IMR-90 (cell line): ENCODE measurements at regions not wholly inside any gene's neighbourhood (a gene's known extent, or its start where the extent isn't known, plus 50 kb on each side); places are given as distances from the start of the nearest gene placed in this dataset.

Experiments used
- ATAC-seq: fragments of 200-7000 bp; cut with Tn5 transposase; 2 replicates; pipeline ENCODE4 v1.9.1; 2020; ENCODE audit warnings: low read depth, mild to moderate bottlenecking, moderate library complexity
- BruUV-seq: library from RNA; stranded (reverse); fragments of 400-500 nt; replicated peaks from 2 replicates; lab custom pipeline; 2021; lab: Mats Ljungman, UMichigan
- CTCF ChIA-PET: fragments of 300-600 bp; formaldehyde crosslinking; extraction: SDS; loops from one replicate; lab custom pipeline; 2021; ENCODE audit warnings: antibody characterized with exemption; lab: Yijun Ruan, JAX
- POLR2A ChIA-PET: fragments of 300-600 bp; sonication (Branson Sonifier 250); formaldehyde crosslinking; loops from one replicate; lab custom pipeline; 2022; ENCODE audit warnings: antibody characterized with exemption; ENCODE audit not compliant: unreplicated experiment; lab: Charles Lee
- DNase-seq: peaks from one replicate; pipeline ENCODE4 v3.0.0; 2013
- H2AFZ ChIP-seq: replicated peaks from 2 replicates; pipeline ENCODE3; 2013; ENCODE audit warnings: low read length, mild to moderate bottlenecking; ENCODE audit not compliant: poor library complexity
- H2AK5ac ChIP-seq: 2 replicates; pipeline ENCODE4 v1.6.1; 2013; ENCODE audit warnings: low read depth, low read length, inconsistent platforms
- H2AK9ac ChIP-seq: replicated peaks from 2 replicates; pipeline ENCODE3; 2013; ENCODE audit warnings: mild to moderate bottlenecking, low read depth, low read length, moderate library complexity; ENCODE audit not compliant: poor library complexity
- H2BK120ac ChIP-seq: 2 replicates; pipeline ENCODE4 v1.6.1; 2013; ENCODE audit warnings: low read depth, low read length, inconsistent platforms
- H2BK15ac ChIP-seq: 3 replicates; pipeline ENCODE4 v1.6.1; 2013; ENCODE audit warnings: low read depth, low read length, inconsistent platforms
- H2BK20ac ChIP-seq: 2 replicates; pipeline ENCODE4 v1.6.1; 2013; ENCODE audit warnings: low read depth, mild to moderate bottlenecking, inconsistent platforms, low read length, moderate library complexity
- H2BK5ac ChIP-seq: 2 replicates; pipeline ENCODE4 v1.6.1; 2013; ENCODE audit warnings: mild to moderate bottlenecking, low read depth, low read length, inconsistent platforms; ENCODE audit not compliant: poor library complexity, severe bottlenecking
- H3K14ac ChIP-seq: replicated peaks from 2 replicates; pipeline ENCODE4 v1.6.1; 2013; ENCODE audit warnings: low read depth, low read length, inconsistent platforms
- H3K18ac ChIP-seq: 2 replicates; pipeline ENCODE4 v1.6.1; 2013; ENCODE audit warnings: low read depth, low read length, control low read depth
- H3K23ac ChIP-seq: 2 replicates; pipeline ENCODE4 v1.6.1; 2013; ENCODE audit warnings: low read depth, low read length, inconsistent platforms
- H3K27ac ChIP-seq: 2 replicates; pipeline ENCODE4 v1.5.1; 2013; ENCODE audit warnings: mild to moderate bottlenecking, control low read depth, low read length; ENCODE audit not compliant: insufficient read depth
- H3K27me3 ChIP-seq: 2 replicates; pipeline ENCODE4 v1.6.1; 2013; ENCODE audit warnings: low read length; ENCODE audit not compliant: control insufficient read depth, insufficient read depth
- H3K36me3 ChIP-seq: 2 replicates; pipeline ENCODE4 v1.6.1; 2013; ENCODE audit warnings: low read length, mixed read lengths; ENCODE audit not compliant: control insufficient read depth, insufficient read depth
- H3K4ac ChIP-seq: 2 replicates; pipeline ENCODE4 v1.6.1; 2013; ENCODE audit warnings: low read depth, low read length, inconsistent platforms
- H3K4me1 ChIP-seq: 2 replicates; pipeline ENCODE4 v1.6.1; 2013; ENCODE audit warnings: low read length, mixed read lengths; ENCODE audit not compliant: control insufficient read depth, insufficient read depth
- H3K4me2 ChIP-seq: 2 replicates; pipeline ENCODE4 v1.6.1; 2013; ENCODE audit warnings: low read depth, mild to moderate bottlenecking, control low read depth, low read length, moderate library complexity
- H3K4me3 ChIP-seq: 2 replicates; pipeline ENCODE4 v1.5.1; 2013; ENCODE audit warnings: low read depth, mild to moderate bottlenecking, control low read depth, low read length, moderate library complexity; ENCODE audit not compliant: insufficient read depth
- H3K56ac ChIP-seq: 2 replicates; pipeline ENCODE4 v1.6.1; 2013; ENCODE audit warnings: low read length, inconsistent platforms; ENCODE audit not compliant: insufficient read depth; ENCODE audit errors: extremely low read depth
- H3K79me1 ChIP-seq, 2 experiments: 2 replicates each; pipeline ENCODE4 v1.6.1; 2013; ENCODE audit warnings: low read length in 2 of 2, inconsistent platforms in 1 of 2, low read depth in 1 of 2
- H3K9ac ChIP-seq: 2 replicates; pipeline ENCODE4 v1.6.1; 2013; ENCODE audit warnings: low read depth, low read length, control low read depth
- H3K9me1 ChIP-seq: 2 replicates; pipeline ENCODE4 v1.6.1; 2013; ENCODE audit warnings: low read length, inconsistent platforms; ENCODE audit not compliant: insufficient read depth
- H3K9me3 ChIP-seq: 2 replicates; pipeline ENCODE4 v1.6.1; 2013; ENCODE audit warnings: low read length; ENCODE audit not compliant: control insufficient read depth, insufficient read depth
- H4K20me1 ChIP-seq: 2 replicates; pipeline ENCODE4 v1.6.1; 2013; ENCODE audit warnings: low read length, inconsistent platforms; ENCODE audit not compliant: insufficient read depth
- H4K5ac ChIP-seq: 2 replicates; pipeline ENCODE4 v1.6.1; 2013; ENCODE audit warnings: mild to moderate bottlenecking, low read depth, low read length, control low read depth
- H4K8ac ChIP-seq, 2 experiments: 2 replicates each; pipeline ENCODE4 v1.6.1; 2013; ENCODE audit warnings: low read depth in 2 of 2, low read length in 2 of 2, control low read depth in 1 of 2, inconsistent platforms in 1 of 2
- H4K91ac ChIP-seq: 2 replicates; pipeline ENCODE4 v1.6.1; 2013; ENCODE audit warnings: low read depth, low read length, inconsistent platforms; ENCODE audit not compliant: insufficient read depth
- CEBPB ChIP-seq: IDR thresholded peaks from 2 replicates; pipeline ENCODE4 v1.6.1; 2012; ENCODE audit warnings: low read depth, low read length, improper control_type of control experiment
- CHD1 ChIP-seq: IDR thresholded peaks from 2 replicates; pipeline ENCODE4 v1.6.1; 2012; ENCODE audit warnings: low read depth, low read length, improper control_type of control experiment
- FOS ChIP-seq: fragments of 150-350 bp; IDR thresholded peaks from 2 replicates; pipeline ENCODE4 v1.6.1; 2016; ENCODE audit warnings: low read depth, low read length
- MAFK ChIP-seq: IDR thresholded peaks from 2 replicates; pipeline ENCODE4 v1.6.1; 2012; ENCODE audit warnings: low read depth, low read length, improper control_type of control experiment
- MAZ ChIP-seq: IDR thresholded peaks from 2 replicates; pipeline ENCODE4 v1.6.1; 2012; ENCODE audit warnings: low read depth, mild to moderate bottlenecking, low read length, improper control_type of control experiment, moderate library complexity, borderline replicate concordance
- MXI1 ChIP-seq: IDR thresholded peaks from 2 replicates; pipeline ENCODE4 v1.6.1; 2012; ENCODE audit warnings: low read depth, mild to moderate bottlenecking, low read length, moderate library complexity, borderline replicate concordance
- NFE2L2 ChIP-seq: fragments of 150-350 bp; IDR thresholded peaks from 2 replicates; pipeline ENCODE4 v1.6.1; 2016; ENCODE audit warnings: low read depth, mild to moderate bottlenecking, low read length
- POLR2A ChIP-seq: IDR thresholded peaks from 2 replicates; pipeline ENCODE4 v1.6.1; 2012; ENCODE audit warnings: mild to moderate bottlenecking, low read depth, low read length
- RCOR1 ChIP-seq: IDR thresholded peaks from 2 replicates; pipeline ENCODE4 v1.6.1; 2012; ENCODE audit warnings: mild to moderate bottlenecking, low read length, improper control_type of control experiment; ENCODE audit not compliant: insufficient replicate concordance
- RFX5 ChIP-seq: IDR thresholded peaks from 2 replicates; pipeline ENCODE4 v1.8.0; 2012; ENCODE audit warnings: low read depth, mild to moderate bottlenecking, low read length, moderate library complexity
- SMC3 ChIP-seq: fragments of 150-350 bp; IDR thresholded peaks from 2 replicates; pipeline ENCODE4 v1.6.1; 2016; ENCODE audit warnings: low read depth, mild to moderate bottlenecking, antibody characterized with exemption, low read length, moderate library complexity
- USF2 ChIP-seq: fragments of 150-350 bp; IDR thresholded peaks from 2 replicates; pipeline ENCODE4 v1.6.1; 2017; ENCODE audit warnings: mild to moderate bottlenecking, antibody characterized with exemption, low read length, low read depth
- WGBS, 2 experiments: methylation state at CpG; one replicate each; pipeline versions ENCODE4 v1.1.5 to v1.1.7; 2013; ENCODE audit warnings: missing lambda C conversion rate in 2 of 2; ENCODE audit not compliant: insufficient read length in 1 of 2; ENCODE audit errors: extremely low coverage in 2 of 2; 5-methylcytosine and 5-hydroxymethylcytosine counted together
- dilution Hi-C: fragments of 300-500 bp; cut with HindIII; formaldehyde crosslinking; loops from one replicate; pipeline ENCODE4 v1.14.3; 2018; ENCODE audit warnings: low sequenced_read_pairs; ENCODE audit not compliant: unreplicated experiment
- in situ Hi-C: fragments of 300-500 bp; cut with MboI; formaldehyde crosslinking; loops from 3 replicates; pipeline ENCODE4 v1.14.3; 2019; ENCODE audit warnings: low sequenced_read_pairs, inconsistent platforms, mixed read lengths
- intact Hi-C: fragments of 100-400 bp; cut with micrococcal nuclease; formaldehyde crosslinking; loops from 2 replicates; pipeline ENCODE4 v1.10.0; 2022
- TF ChIP-seq, protein P1 (sequence below): conservative IDR thresholded peaks from 2 replicates; pipeline ENCODE4 v1.5.1; 2012; ENCODE audit warnings: mild to moderate bottlenecking, low read depth, low read length, improper control_type of control experiment
- TF ChIP-seq, protein P2 (sequence below): fragments of 150-350 bp; IDR thresholded peaks from 2 replicates; pipeline ENCODE4 v1.6.1; 2016; ENCODE audit warnings: low read depth, mild to moderate bottlenecking, low read length, moderate library complexity, borderline replicate concordance

DNA sequence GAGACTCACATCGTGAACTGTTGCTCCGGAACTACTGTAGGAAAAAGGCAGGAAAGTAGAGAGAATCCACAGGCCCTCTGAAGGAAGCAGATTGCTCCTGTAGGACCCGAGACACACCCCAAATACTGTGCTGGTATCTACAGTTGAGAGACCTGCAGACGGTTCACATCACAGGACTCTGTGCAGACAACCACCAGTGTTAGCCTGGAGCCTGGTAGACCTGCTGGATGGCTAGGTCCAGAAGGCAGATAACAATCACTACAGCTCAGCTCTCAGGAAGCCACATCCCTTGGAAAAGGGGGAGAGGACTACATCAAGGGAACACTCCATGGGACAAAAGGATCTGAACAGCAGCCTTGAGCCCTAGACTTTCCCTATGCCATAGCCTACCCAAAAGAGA lies 311.8 kb upstream of the PRKCQ start:
- Histone ChIP-seq H4K91ac (no peak overlapping the region), H2BK15ac (no peak overlapping the region), H3K27ac (no peak overlapping the region), H4K8ac (no peak overlapping the region), H4K5ac (no peak overlapping the region), H3K9me3 (no peaks in the 10 kb centered on the region), H3K18ac (no peak overlapping the region), H3K27me3 (no peaks in the 10 kb centered on the region; the same call in none of the 2 replicates), H4K20me1 (no peaks in the 10 kb centered on the region), H3K23ac (no peak overlapping the region), H3K4me3 (no peak overlapping the region), H3K9ac (no peak overlapping the region), H2BK5ac (no peak overlapping the region), H2AK9ac (no peak overlapping the region), H3K56ac (no peak overlapping the region), H3K14ac (no peak overlapping the region), H3K4ac (no peak overlapping the region), H3K4me1 (no peaks in the 10 kb centered on the region), H3K4me2 (no peak overlapping the region), H2AFZ (no peak overlapping the region), H3K79me1 (no peaks in the 10 kb centered on the region), H2BK20ac (no peak overlapping the region), H3K36me3 (no peaks in the 10 kb centered on the region), H2AK5ac (no peak overlapping the region), H3K9me1 (no peaks in the 10 kb centered on the region), H2BK120ac (no peak overlapping the region)
- TF ChIP-seq MAZ (no peak), MXI1 (no peak), USF2 (no peak), CEBPB (no peak), MAFK (no peak), NFE2L2 (no peak), RFX5 (no peak), CHD1 (no peak), RCOR1 (no peak), FOS (no peak), POLR2A (no peak), SMC3 (no peak)
- TF ChIP-seq, protein P1, sequence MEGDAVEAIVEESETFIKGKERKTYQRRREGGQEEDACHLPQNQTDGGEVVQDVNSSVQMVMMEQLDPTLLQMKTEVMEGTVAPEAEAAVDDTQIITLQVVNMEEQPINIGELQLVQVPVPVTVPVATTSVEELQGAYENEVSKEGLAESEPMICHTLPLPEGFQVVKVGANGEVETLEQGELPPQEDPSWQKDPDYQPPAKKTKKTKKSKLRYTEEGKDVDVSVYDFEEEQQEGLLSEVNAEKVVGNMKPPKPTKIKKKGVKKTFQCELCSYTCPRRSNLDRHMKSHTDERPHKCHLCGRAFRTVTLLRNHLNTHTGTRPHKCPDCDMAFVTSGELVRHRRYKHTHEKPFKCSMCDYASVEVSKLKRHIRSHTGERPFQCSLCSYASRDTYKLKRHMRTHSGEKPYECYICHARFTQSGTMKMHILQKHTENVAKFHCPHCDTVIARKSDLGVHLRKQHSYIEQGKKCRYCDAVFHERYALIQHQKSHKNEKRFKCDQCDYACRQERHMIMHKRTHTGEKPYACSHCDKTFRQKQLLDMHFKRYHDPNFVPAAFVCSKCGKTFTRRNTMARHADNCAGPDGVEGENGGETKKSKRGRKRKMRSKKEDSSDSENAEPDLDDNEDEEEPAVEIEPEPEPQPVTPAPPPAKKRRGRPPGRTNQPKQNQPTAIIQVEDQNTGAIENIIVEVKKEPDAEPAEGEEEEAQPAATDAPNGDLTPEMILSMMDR = no peak
- TF ChIP-seq, protein P2, sequence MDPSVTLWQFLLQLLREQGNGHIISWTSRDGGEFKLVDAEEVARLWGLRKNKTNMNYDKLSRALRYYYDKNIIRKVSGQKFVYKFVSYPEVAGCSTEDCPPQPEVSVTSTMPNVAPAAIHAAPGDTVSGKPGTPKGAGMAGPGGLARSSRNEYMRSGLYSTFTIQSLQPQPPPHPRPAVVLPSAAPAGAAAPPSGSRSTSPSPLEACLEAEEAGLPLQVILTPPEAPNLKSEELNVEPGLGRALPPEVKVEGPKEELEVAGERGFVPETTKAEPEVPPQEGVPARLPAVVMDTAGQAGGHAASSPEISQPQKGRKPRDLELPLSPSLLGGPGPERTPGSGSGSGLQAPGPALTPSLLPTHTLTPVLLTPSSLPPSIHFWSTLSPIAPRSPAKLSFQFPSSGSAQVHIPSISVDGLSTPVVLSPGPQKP = no peak
- intact Hi-C loops = no loop called here
- ATAC-seq (no peak), DNase-seq (no peak)
- in situ Hi-C loops = no loop called here
- dilution Hi-C loops = no loop called here
- ChIA-PET CTCF (interaction anchor here (0.7 kb wide), 1 partner anchor 19 kb away, joined by 3 read pairs; no protein-coding TSS in a partner anchor), POLR2A (no interaction called here)
- WGBS, 2 experiments = 100% methylated on average over 2 of the region's 4 CpGs; no CpG with 5 or more reads in 1 of the 2 experiments
- no TSS peak for BruUV-seq
